Osteoblast (primary cell): ENCODE measurements at regions not wholly inside any gene's neighbourhood (a gene's known extent, or its start where the extent isn't known, plus 50 kb on each side); places are given as distances from the start of the nearest gene placed in this dataset.

Source experiments
- DNase-seq: peaks from one replicate; pipeline ENCODE4 v3.0.0; 2011; ENCODE audit warnings: low spot score, mixed read lengths; ENCODE audit not compliant: insufficient read length; ENCODE audit errors: missing footprints
- H2AFZ ChIP-seq: 2 replicates; pipeline ENCODE4 v1.6.0; 2011; ENCODE audit warnings: mild to moderate bottlenecking, low read length
- H3K27ac ChIP-seq: 2 replicates; pipeline ENCODE4 v1.5.1; 2011; ENCODE audit warnings: mild to moderate bottlenecking, low read depth, low read length, moderate library complexity
- H3K27me3 ChIP-seq: 2 replicates; pipeline ENCODE4 v1.6.0; 2012; ENCODE audit warnings: mild to moderate bottlenecking, control low read depth, inconsistent platforms, low read length, moderate library complexity; ENCODE audit not compliant: insufficient read depth
- H3K36me3 ChIP-seq: 2 replicates; pipeline ENCODE4 v1.5.1; 2011; ENCODE audit warnings: mild to moderate bottlenecking, low read length, control low read depth, moderate library complexity; ENCODE audit not compliant: insufficient read depth
- H3K4me1 ChIP-seq: 2 replicates; pipeline ENCODE4 v1.5.1; 2011; ENCODE audit warnings: mild to moderate bottlenecking, low read length, control low read depth, moderate library complexity; ENCODE audit not compliant: insufficient read depth
- H3K4me2 ChIP-seq: 2 replicates; pipeline ENCODE4 v1.6.0; 2011; ENCODE audit warnings: mild to moderate bottlenecking, low read length; ENCODE audit not compliant: insufficient read depth
- H3K4me3 ChIP-seq: fragments of 200-600 bp; sonication (generic); 3 replicates; pipeline ENCODE4 v1.5.1; 2012; ENCODE audit warnings: mild to moderate bottlenecking, low read length, inconsistent platforms; ENCODE audit not compliant: insufficient read depth
- H3K79me2 ChIP-seq: 2 replicates; pipeline ENCODE4 v1.6.0; 2012; ENCODE audit warnings: mild to moderate bottlenecking, low read length, control low read depth, inconsistent platforms; ENCODE audit not compliant: insufficient read depth
- H3K9me3 ChIP-seq: 2 replicates; pipeline ENCODE4 v1.5.1; 2011; ENCODE audit warnings: low read depth, low read length, control low read depth
- H4K20me1 ChIP-seq: 2 replicates; pipeline ENCODE4 v1.6.0; 2012; ENCODE audit warnings: mild to moderate bottlenecking, low read length, control low read depth; ENCODE audit not compliant: insufficient read depth
- CTCF ChIP-seq: IDR thresholded peaks from 2 replicates; pipeline ENCODE4 v1.5.1; 2011; ENCODE audit warnings: mild to moderate bottlenecking, low read depth, low read length, moderate library complexity; ENCODE audit errors: extremely low read depth

- no peak for TF ChIP-seq CTCF
- Histone ChIP-seq H4K20me1 (no peaks in the 10 kb centered on the region), H3K4me2 (no peak overlapping the region), H3K4me3 (no peak overlapping the region), H2AFZ (no peak overlapping the region), H3K36me3 (no peaks in the 10 kb centered on the region), H3K27me3 (no peaks in the 10 kb centered on the region), H3K9me3 (no peaks in the 10 kb centered on the region), H3K27ac (no peak overlapping the region), H3K4me1 (no peaks in the 10 kb centered on the region), H3K79me2 (no peaks in the 10 kb centered on the region)
- no peak for DNase-seq
These were observed 479.8 kb downstream of the DNAH5 start for GRCh38 chr5:13464532-13465193.

GRCh38 chr5:13460587-13460986, 483.9 kb downstream of the DNAH5 start:
- H3K4me3 ChIP-seq = no peak overlapping the region
- no peak overlapping the region for H3K4me2 ChIP-seq
- DNase-seq = no peak
- H2AFZ ChIP-seq = no peak overlapping the region
- H3K36me3 ChIP-seq = no peaks in the 10 kb centered on the region
- no peak overlapping the region for H3K27ac ChIP-seq
- no peaks in the 10 kb centered on the region for H3K27me3 ChIP-seq
- TF ChIP-seq CTCF = no peak
- H3K79me2 ChIP-seq = no peaks in the 10 kb centered on the region
- no peaks in the 10 kb centered on the region for H3K9me3 ChIP-seq
- H3K4me1 ChIP-seq = no peaks in the 10 kb centered on the region
- H4K20me1 ChIP-seq = no peaks in the 10 kb centered on the region

- Histone ChIP-seq H2AFZ (no peak overlapping the region), H3K9me3 (no peaks in the 10 kb centered on the region), H3K79me2 (no peaks in the 10 kb centered on the region), H3K4me1 (no peaks in the 10 kb centered on the region), H3K36me3 (no peaks in the 10 kb centered on the region), H4K20me1 (no peaks in the 10 kb centered on the region), H3K4me3 (no peak overlapping the region), H3K27ac (no peak overlapping the region), H3K4me2 (no peak overlapping the region), H3K27me3 (no peaks in the 10 kb centered on the region)
- no peak for TF ChIP-seq CTCF
- DNase-seq = no peak
These were observed 490.4 kb downstream of the DNAH5 start for GRCh38 chr5:13454050-13454449.

DNA sequence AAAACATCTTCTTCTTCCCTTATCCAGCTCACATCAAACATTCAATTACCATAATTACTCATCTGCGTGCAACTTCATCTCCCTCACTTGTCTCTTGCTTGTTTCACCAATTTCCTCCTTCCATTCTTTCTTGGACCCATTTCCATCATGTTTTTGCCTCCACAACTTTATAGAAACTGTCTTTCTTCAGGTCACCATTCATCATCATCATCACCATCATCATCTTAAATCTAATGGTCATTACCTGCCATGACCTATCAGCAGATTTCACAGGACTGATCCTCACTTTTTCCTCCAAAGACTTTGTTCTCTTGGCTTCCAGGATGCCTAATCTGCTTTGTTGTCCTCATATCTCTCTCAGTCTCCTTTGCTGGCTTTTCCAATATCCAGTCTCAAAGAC, 495.6 kb downstream of the DNAH5 start:
- no peak for DNase-seq
- Histone ChIP-seq H3K27ac (no peak overlapping the region), H3K79me2 (no peaks in the 10 kb centered on the region), H3K4me2 (no peak overlapping the region), H3K27me3 (no peaks in the 10 kb centered on the region), H3K36me3 (no peaks in the 10 kb centered on the region), H3K4me1 (no peaks in the 10 kb centered on the region), H2AFZ (no peak overlapping the region), H4K20me1 (no peaks in the 10 kb centered on the region), H3K9me3 (no peaks in the 10 kb centered on the region), H3K4me3 (no peak overlapping the region)
- no peak for TF ChIP-seq CTCF
